ENCODE measurements at regions not wholly inside any gene's neighbourhood (a gene's known extent, or its start where the extent isn't known, plus 50 kb on each side); places are given as distances from the start of the nearest gene placed in this dataset.

DNA sequence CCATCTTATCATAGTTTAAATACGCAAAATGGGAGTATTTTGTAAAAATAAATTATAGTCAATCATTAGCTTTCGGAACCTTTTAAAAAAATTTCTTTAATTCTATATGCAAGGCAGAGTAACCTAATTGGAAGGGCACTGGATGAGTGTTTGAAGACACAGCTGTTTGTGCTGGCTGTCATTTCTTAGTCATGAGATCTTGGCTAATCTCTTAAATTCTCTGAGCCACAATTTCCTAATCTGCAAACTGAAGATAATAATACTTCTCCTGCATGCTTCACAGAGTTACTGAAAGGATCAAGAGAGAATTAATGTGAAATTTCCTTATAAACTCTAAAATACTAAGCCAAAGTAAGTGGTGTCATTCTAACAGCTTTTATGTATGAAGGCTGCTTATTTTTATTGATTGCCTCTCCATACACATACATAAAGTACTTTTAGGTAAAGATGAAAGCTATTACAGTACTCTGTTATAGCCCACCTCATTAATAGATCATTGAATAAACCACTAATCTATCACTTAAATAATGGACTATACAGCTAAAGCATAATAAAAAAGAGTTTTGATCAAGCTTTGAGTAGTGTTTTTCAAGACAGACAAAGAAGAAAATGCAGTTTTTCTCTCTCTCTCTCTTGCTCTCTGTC is 383.7 kb upstream of the IRAK1BP1 start:
- TF ChIP-seq CTCF (IDR thresholded peaks at IDR 0.05) = no peak
- no peak for TF ChIP-seq POLR2A (IDR thresholded peaks at IDR 0.05)

Data from adrenal gland (tissue), 5 donors.